Loucy (cell line): ENCODE measurements at regions not wholly inside any gene's neighbourhood (a gene's known extent, or its start where the extent isn't known, plus 50 kb on each side); places are given as distances from the start of the nearest gene placed in this dataset.

ENCODE experiments used
- H2AFZ ChIP-seq: fragments of 200-600 bp; sonication (generic); 2 replicates; pipeline ENCODE4 v1.6.0; 2016; ENCODE audit warnings: antibody characterized with exemption, mild to moderate bottlenecking, low read length, moderate library complexity
- H3F3A ChIP-seq: fragments of 200-600 bp; 2 replicates; pipeline ENCODE4 v1.6.0; 2016; ENCODE audit warnings: antibody characterized with exemption, low read depth, mild to moderate bottlenecking
- H3K27me3 ChIP-seq: fragments of 200-600 bp; sonication (generic); 2 replicates; pipeline ENCODE4 v1.6.1; 2014; ENCODE audit warnings: low read length, mild to moderate bottlenecking; ENCODE audit not compliant: insufficient read depth, poor library complexity, severe bottlenecking
- H3K36me3 ChIP-seq: fragments of 200-600 bp; sonication (generic); 2 replicates; pipeline ENCODE4 v1.6.1; 2016; ENCODE audit warnings: low read length; ENCODE audit not compliant: insufficient read depth
- H3K4me1 ChIP-seq: fragments of 200-600 bp; sonication (generic); 2 replicates; pipeline ENCODE4 v1.5.1; 2014; ENCODE audit warnings: low read length, mild to moderate bottlenecking; ENCODE audit not compliant: insufficient read depth, poor library complexity, severe bottlenecking
- H3K4me2 ChIP-seq: fragments of 200-600 bp; sonication (generic); 2 replicates; pipeline ENCODE4 v1.6.0; 2014; ENCODE audit warnings: antibody characterized with exemption, low read length, low read depth, mild to moderate bottlenecking; ENCODE audit not compliant: poor library complexity, severe bottlenecking
- H3K4me3 ChIP-seq: fragments of 200-600 bp; sonication (generic); 2 replicates; pipeline ENCODE4 v1.5.1; 2014; ENCODE audit warnings: low read length, mild to moderate bottlenecking, mixed read lengths; ENCODE audit not compliant: poor library complexity, severe bottlenecking
- H3K79me2 ChIP-seq: fragments of 200-600 bp; sonication (generic); 2 replicates; pipeline ENCODE4 v1.6.1; 2014; ENCODE audit warnings: low read length; ENCODE audit not compliant: insufficient read depth
- H3K9ac ChIP-seq: fragments of 200-600 bp; sonication (generic); 2 replicates; pipeline ENCODE4 v1.6.0; 2014; ENCODE audit warnings: mild to moderate bottlenecking, low read depth, low read length, moderate library complexity; ENCODE audit not compliant: poor library complexity, severe bottlenecking
- H3K9me2 ChIP-seq: fragments of 200-600 bp; sonication (generic); replicated peaks from 2 replicates; pipeline ENCODE4 v1.6.1; 2016; ENCODE audit warnings: low read depth, low read length, mixed read lengths
- H3K9me3 ChIP-seq: fragments of 200-600 bp; sonication (generic); 2 replicates; pipeline ENCODE4 v1.6.1; 2014; ENCODE audit warnings: mild to moderate bottlenecking, antibody characterized with exemption, low read length, low read depth; ENCODE audit not compliant: insufficient read depth
- H4K20me1 ChIP-seq: fragments of 200-600 bp; sonication (generic); 2 replicates; pipeline ENCODE4 v1.6.0; 2014; ENCODE audit warnings: antibody characterized with exemption, low read length, mild to moderate bottlenecking; ENCODE audit not compliant: insufficient read depth, poor library complexity, severe bottlenecking
- CTCF ChIP-seq: fragments of 200-600 bp; sonication (generic); conservative IDR thresholded peaks from 2 replicates; pipeline ENCODE4 v1.5.1; 2014; ENCODE audit warnings: mild to moderate bottlenecking, antibody characterized with exemption, low read length
- EZH2phosphoT487 ChIP-seq: fragments of 200-600 bp; IDR thresholded peaks from 2 replicates; pipeline ENCODE4 v1.6.1; 2018; ENCODE audit warnings: antibody characterized with exemption, mild to moderate bottlenecking, moderate library complexity, borderline replicate concordance

DNA sequence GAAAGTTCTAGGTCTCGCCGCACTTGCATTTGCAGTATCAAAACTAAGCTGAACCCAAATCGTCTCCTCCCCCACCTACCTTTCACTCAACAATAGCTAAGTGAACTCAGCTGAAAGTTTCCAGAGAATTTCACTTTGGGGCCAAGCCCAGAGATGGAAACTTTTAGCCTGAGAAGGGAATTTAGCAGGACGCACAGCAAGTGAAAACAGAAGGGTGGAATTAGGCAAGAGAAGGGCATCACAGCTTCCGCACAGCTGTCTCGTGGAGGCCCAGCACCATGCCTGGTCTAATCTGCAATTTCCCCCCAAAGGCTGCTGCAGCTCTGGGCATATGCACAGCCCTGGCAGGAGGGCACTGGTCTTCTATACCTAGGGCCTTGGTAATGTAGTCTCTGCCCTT, 262.0 kb downstream of the TNS1 start:
- Histone ChIP-seq H2AFZ (no peak overlapping the region), H3K9me2 (no peaks in the 10 kb centered on the region), H3K4me2 (no peak overlapping the region), H3K9me3 (no peaks in the 10 kb centered on the region), H3K4me1 (peaks cover 11% of the 10 kb centered on the region), H3K79me2 (no peaks in the 10 kb centered on the region), H3K9ac (no peak overlapping the region), H3F3A (no peaks in the 10 kb centered on the region), H3K36me3 (no peaks in the 10 kb centered on the region), H3K27me3 (no peaks in the 10 kb centered on the region), H4K20me1 (no peaks in the 10 kb centered on the region), H3K4me3 (no peak overlapping the region)
- TF ChIP-seq CTCF, result no peak
- no peak for TF ChIP-seq EZH2phosphoT487

GRCh38 chr2:217740178-217740577, 262.6 kb downstream of the TNS1 start:
- Histone ChIP-seq H3K9me3 (no peaks in the 10 kb centered on the region), H3K27me3 (no peaks in the 10 kb centered on the region), H3K36me3 (no peaks in the 10 kb centered on the region), H3K4me2 (no peak overlapping the region), H2AFZ (no peak overlapping the region), H3F3A (no peaks in the 10 kb centered on the region), H3K9ac (no peak overlapping the region), H4K20me1 (no peaks in the 10 kb centered on the region), H3K9me2 (no peaks in the 10 kb centered on the region), H3K4me3 (no peak overlapping the region), H3K79me2 (no peaks in the 10 kb centered on the region), H3K4me1 (peaks cover 11% of the 10 kb centered on the region)
- no peak for TF ChIP-seq CTCF
- TF ChIP-seq EZH2phosphoT487, result no peak

DNA sequence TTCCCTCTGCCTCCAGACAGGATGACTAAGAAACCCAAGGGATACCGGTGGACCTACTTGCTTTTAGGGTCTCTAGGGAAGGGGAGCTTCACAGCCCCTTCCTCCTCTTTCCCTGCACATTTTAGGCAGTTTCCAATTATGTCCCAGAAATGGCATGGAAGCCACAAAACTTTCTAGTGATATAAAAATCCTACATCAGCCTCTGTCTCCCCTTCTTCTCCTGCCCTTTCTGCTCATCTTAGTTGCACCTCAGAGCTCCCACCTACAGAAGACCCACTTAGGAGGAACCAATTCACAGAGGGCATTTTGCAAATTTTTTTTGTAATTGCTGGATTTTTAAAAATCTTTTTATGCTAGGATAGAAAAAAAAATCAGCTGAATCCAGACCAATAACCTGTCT, 263.1 kb downstream of the TNS1 start:
- TF ChIP-seq EZH2phosphoT487, result no peak
- TF ChIP-seq CTCF, result no peak
- Histone ChIP-seq H3K9me2 (no peaks in the 10 kb centered on the region), H4K20me1 (no peaks in the 10 kb centered on the region), H3K4me2 (no peak overlapping the region), H3K27me3 (no peaks in the 10 kb centered on the region), H2AFZ (no peak overlapping the region), H3K9ac (no peak overlapping the region), H3K79me2 (no peaks in the 10 kb centered on the region), H3K4me1 (peaks cover 11% of the 10 kb centered on the region), H3K36me3 (no peaks in the 10 kb centered on the region), H3F3A (no peaks in the 10 kb centered on the region), H3K9me3 (no peaks in the 10 kb centered on the region), H3K4me3 (no peak overlapping the region)
